ENCODE measurements at regions not wholly inside any gene's neighbourhood (a gene's known extent, or its start where the extent isn't known, plus 50 kb on each side); places are given as distances from the start of the nearest gene placed in this dataset.

DNA sequence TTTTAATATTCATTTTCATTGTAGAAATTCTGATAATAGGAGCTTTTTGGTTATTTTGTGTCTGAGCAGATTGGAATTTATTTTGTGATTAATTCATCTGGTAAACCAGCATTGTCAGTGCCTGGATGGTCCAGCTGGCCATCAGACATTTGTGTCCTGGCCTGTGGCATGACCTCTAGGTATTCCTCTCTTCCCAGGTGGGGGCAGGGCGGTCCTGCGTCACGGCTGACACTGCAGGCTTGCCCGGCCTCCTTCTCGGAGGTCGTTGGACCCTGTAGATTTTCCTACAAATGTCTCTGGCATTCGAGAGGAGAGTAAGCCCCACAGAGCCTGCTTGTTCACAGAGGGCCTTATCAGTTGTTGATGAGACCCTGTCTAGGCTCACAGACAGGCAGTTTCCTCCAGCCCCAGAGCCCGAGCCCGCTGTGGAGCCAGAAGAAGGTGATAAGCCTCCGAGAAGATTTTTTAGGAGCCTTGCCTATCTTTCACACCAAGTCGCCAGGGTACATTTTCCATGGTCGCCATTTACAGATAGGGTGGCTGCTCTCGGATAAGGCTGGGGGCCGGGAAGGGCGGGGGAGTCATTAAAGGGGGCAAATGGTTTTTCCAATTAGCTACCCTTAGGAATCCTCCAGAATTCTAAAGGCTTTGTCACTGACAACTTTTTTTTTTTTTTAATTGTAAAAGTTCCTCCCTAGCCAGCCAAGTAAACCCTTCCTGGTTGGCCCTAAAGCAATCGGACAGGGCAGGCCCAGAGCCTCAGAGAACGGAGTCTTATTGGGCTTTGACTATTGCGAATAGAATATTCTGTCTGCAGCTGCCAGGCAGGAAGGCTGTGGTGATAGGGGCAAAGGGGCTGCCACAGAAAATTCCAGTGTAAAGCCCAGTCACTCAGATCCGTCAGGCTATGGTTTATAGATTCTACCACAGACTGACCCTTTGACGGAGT, 78.1 kb upstream of the TBX20 start:
- no peaks in the 10 kb centered on the region for H3K9me1 ChIP-seq (replicated peaks; ENCODE audit: control insufficient read depth, extremely low read depth, insufficient read depth, low read length)
- H2AFZ ChIP-seq (ENCODE audit: low read depth, low read length) = no peak overlapping the region
- no peak for FAIRE-seq
- H3K79me2 ChIP-seq (ENCODE audit: control insufficient read depth, insufficient read depth, low read length) = no peaks in the 10 kb centered on the region
- H3K4me1 ChIP-seq (ENCODE audit: control insufficient read depth, extremely low read depth, insufficient read depth, low read length) = no peaks in the 10 kb centered on the region
- H3K4me2 ChIP-seq (ENCODE audit: insufficient read depth, low read length) = no peak overlapping the region
- H3K4me3 ChIP-seq (replicated peaks in 1 of 3; ENCODE audit: insufficient read depth in 1 of 3, low read depth in 1 of 3, low read length in 3 of 3) = no peak overlapping the region
- no peaks in the 10 kb centered on the region for H3K36me3 ChIP-seq (ENCODE audit: control insufficient read depth in 2 of 2, extremely low read depth in 1 of 2, insufficient read depth in 2 of 2, low read length in 2 of 2)
- TF ChIP-seq POLR2AphosphoS5 (IDR thresholded peaks at IDR 0.05; ENCODE audit: insufficient read depth, low read depth, low read length) (no peak), MAX (IDR thresholded peaks at IDR 0.05; ENCODE audit: insufficient read depth, insufficient read length) (no peak), MYC (IDR thresholded peaks at IDR 0.05; ENCODE audit: low read depth, low read length) (no peak), GATA2 (IDR thresholded peaks at IDR 0.05; ENCODE audit: insufficient read depth, insufficient read length, low read depth, low read length) (no peak), EZH2 (IDR thresholded peaks at IDR 0.05; ENCODE audit: borderline replicate concordance, low read depth, low read length, severe bottlenecking) (no peak), JUN (IDR thresholded peaks at IDR 0.05; ENCODE audit: borderline replicate concordance, insufficient read depth, insufficient read length, low read depth) (no peak), FOS (IDR thresholded peaks at IDR 0.05; ENCODE audit: borderline replicate concordance, insufficient read depth, low read length) (no peak), POLR2A (IDR thresholded peaks at IDR 0.05; ENCODE audit: low read depth, low read length) (no peak)
- TF ChIP-seq, protein P1, sequence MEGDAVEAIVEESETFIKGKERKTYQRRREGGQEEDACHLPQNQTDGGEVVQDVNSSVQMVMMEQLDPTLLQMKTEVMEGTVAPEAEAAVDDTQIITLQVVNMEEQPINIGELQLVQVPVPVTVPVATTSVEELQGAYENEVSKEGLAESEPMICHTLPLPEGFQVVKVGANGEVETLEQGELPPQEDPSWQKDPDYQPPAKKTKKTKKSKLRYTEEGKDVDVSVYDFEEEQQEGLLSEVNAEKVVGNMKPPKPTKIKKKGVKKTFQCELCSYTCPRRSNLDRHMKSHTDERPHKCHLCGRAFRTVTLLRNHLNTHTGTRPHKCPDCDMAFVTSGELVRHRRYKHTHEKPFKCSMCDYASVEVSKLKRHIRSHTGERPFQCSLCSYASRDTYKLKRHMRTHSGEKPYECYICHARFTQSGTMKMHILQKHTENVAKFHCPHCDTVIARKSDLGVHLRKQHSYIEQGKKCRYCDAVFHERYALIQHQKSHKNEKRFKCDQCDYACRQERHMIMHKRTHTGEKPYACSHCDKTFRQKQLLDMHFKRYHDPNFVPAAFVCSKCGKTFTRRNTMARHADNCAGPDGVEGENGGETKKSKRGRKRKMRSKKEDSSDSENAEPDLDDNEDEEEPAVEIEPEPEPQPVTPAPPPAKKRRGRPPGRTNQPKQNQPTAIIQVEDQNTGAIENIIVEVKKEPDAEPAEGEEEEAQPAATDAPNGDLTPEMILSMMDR (IDR thresholded peaks at IDR 0.05; ENCODE audit: extremely low read depth in 1 of 2, insufficient read depth in 1 of 2, low read depth in 1 of 2, low read length in 2 of 2) = no peak
- H4K20me1 ChIP-seq (replicated peaks; ENCODE audit: control insufficient read depth, extremely low read depth, insufficient read depth, low read length) = no peaks in the 10 kb centered on the region
- POLR2A ChIA-PET = no interaction called here
- no peak for DNase-seq (ENCODE audit: low read depth, low spot score)
- H3K27me3 ChIP-seq (ENCODE audit: control insufficient read depth in 2 of 2, insufficient read depth in 2 of 2, low read length in 2 of 2) = no peaks in the 10 kb centered on the region
- no peak overlapping the region for H3K9ac ChIP-seq (replicated peaks; ENCODE audit: extremely low read depth, insufficient read depth, low read length)
- BruUV-seq (replicated peaks) = no TSS peak
- H3K27ac ChIP-seq (ENCODE audit: insufficient read depth, low read depth, low read length) = no peak overlapping the region
- intact Hi-C loops (cut with micrococcal nuclease) (no loop called here), dilution Hi-C loops (cut with MboI; ENCODE audit: extremely low pct_ligation_motif_present, low sequenced_read_pairs) (no loop called here)
- no peaks in the 10 kb centered on the region for H3K9me3 ChIP-seq (replicated peaks; ENCODE audit: control insufficient read depth, insufficient read depth, low read length)
- CTCF ChIA-PET = no interaction called here
